ENCODE measurements at regions not wholly inside any gene's neighbourhood (a gene's known extent, or its start where the extent isn't known, plus 50 kb on each side); places are given as distances from the start of the nearest gene placed in this dataset.
"Not testable (repeated sequence)": the region's sequence is repeated elsewhere in the genome, so short reads cannot be mapped to it uniquely, and the experiment has no call there.

DNA sequence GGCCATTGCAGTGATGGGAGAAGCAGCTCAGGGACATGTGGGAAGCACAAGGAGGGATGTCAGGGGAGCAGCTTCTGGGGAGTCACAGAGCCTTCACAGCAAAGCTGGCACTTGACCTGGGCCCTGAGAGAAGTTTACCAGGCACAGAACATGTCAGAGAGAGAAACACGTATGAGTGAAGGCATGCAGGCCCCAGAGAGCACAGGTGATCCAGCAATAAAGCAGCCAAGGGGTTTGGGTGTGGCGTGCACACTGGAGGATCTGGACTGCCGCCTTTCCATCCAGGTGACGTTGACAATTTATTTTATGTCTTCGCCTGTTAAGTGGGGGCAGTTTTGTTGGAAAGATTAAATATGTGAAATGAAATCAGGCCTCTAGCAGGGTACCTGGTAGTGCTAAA lies 252.6 kb upstream of the COBL start:
- DNase-seq (ENCODE audit: low read depth, low spot score), result no peak

- DNase-seq (ENCODE audit: low read depth, low spot score), result no peak
Measured at GRCh38 chr7:51551070-51551469, 234.5 kb upstream of the COBL start.

DNA sequence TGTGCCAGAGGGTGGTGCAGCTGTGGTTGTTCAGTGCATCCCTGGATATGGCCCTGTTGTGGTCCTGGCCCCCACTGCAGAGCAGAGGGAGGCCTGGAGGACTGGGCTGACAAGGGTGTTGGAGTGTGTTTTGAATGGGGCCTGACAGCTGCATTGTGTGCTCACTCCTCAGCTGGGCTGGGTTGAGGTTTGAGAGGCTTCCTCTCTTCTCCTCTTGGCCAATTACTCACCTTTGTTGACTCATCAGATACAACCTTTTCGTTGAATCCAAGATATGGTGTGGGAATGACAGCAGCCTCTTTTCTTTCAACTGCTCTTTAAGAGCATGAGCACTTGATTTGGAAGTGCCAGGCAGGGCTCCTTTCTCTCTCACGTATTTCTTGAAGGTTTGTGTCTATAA lies 228.5 kb upstream of the COBL start:
- no peak for DNase-seq (ENCODE audit: low read depth, low spot score)

GRCh38 chr7:51543801-51544553 lies 227.4 kb upstream of the COBL start:
- no peak for DNase-seq (ENCODE audit: low read depth, low spot score)

DNA sequence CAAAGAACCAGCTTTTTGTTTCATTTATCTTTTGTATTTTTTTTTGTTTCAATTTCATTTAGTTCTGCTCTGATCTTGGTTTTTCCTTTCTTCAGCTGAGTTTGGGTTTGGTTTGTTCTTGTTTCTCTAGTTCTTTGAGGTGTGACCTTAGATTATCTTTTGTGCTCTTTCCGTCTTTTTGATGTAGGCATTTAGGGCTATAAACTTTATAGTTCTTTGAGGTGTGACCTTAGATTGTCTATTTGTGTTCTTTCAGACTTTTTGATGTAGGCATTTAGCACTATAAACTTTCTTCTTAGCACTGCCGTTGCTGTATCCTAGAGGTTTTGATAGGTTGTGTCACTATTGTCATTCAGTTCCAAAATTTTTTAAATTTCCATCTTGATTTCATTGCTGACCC lies 224.3 kb upstream of the COBL start:
- not testable (repeated sequence) for DNase-seq (ENCODE audit: low read depth, low spot score)

DNA sequence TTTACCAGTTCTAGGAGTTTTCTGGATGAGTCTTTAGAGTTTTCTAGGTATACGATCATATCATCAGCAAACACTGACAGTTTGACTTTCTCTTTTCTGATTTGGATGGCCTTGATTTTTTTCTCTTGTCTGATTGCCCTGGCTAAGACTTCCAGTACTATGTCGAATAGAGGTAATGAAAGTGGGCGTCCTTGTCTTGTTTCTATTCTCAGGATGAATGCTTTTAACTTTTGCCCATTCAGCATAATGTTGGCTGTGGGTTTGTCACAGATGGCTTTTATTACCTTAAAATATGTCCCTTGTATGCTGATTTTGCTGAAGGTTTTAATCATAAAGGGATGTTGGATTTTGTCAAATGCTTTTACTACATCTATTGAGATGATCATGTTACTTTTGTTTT lies 223.2 kb upstream of the COBL start:
- no peak for DNase-seq (ENCODE audit: low read depth, low spot score)

GRCh38 chr7:51528172-51528571 lies 211.6 kb upstream of the COBL start:
- DNase-seq (ENCODE audit: low read depth, low spot score), result no peak

DNA sequence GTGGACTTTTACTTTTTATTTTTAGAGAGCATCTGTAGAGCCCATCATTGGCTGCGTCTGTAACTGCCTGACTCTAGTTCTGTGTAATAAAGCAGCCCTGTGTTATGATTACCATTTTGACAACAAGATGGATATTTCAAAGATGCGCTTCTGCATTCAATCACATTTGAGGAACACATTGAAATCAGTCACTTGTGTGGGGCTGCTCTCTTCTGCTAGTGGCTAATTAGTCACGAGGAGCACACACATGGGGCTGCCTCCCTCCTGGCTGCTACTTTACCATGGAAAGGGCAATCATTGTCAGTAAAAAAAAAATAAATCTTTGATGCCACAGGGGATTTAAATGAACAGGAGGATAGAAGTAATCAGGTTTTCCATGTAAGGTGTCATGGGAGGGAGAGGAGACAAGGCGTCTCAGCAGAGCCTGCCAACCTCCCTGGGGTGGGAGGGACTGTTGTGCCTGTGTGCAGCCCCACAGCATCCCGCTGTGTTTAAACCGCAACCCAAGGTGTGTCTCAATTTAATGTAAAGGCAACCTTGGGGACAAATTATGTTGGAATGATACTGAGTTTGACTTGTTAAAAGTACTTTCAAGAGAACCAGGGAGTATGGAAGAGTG lies 205.2 kb upstream of the COBL start:
- DNase-seq (ENCODE audit: low read depth, low spot score), result no peak

DNA sequence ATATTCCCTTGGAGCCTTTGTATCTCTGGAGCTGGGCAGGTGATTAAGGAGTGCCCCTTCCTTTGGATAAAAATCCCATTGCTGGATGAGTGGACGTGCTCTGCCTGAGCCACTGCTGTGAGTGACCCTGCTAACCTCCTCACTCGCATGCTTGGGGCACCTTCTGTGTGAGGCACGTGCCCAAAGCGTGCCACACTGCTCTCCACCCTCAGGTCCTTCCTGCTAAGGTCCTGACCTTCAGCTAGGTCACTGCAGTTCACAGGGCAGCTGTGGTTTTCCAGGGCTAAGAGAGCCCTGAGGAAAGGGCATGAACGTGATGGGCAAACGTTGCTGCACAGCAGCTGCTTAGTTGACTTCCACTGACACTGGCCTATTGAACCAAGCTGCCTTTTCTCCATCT lies 204.4 kb upstream of the COBL start:
- DNase-seq (ENCODE audit: low read depth, low spot score), result no peak

- no peak for DNase-seq (ENCODE audit: low read depth, low spot score)
Measured at GRCh38 chr7:51518646-51519045, 202.0 kb upstream of the COBL start.

DNA sequence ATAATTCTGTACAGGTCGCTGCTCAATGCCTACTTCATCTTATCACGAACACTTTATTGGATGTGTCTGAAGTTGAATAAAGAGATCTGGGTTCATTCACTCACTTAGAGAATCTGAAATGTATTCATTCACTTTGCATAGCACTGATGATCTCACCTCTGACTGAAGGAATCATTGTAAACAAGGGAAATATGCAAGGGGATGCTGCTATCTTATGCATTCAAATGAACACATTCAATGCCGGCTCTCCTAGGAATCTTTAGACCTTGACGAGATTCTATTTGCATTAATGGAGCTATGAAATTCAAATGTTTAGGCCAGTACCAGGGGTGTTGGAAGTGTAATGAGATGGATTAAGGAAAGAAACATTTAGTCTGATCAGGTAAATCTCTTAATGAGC lies 200.6 kb upstream of the COBL start:
- DNase-seq (ENCODE audit: low read depth, low spot score), result no peak

DNA sequence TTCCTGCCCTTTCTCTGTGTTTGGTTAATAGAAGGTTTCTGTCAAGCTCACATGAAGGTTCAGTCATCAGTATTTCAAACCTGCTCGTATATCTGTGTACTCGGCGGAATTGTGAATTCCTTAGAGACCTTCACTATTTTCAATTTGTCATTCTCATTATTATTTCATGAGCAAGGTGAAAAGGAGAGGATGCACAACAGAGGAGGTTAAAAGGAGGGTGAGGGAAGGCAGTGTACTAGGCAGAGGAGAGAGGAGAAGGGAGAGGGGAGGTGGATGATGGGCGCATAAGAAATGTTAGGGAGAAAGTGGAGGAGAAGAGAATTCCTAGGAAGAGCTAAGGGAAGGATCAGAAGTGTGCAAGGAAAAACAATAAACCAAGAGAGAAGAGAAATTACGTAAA lies 185.0 kb upstream of the COBL start:
- DNase-seq (ENCODE audit: low read depth, low spot score), result no peak

- DNase-seq (ENCODE audit: low read depth, low spot score), result no peak
Measured at GRCh38 chr7:51482976-51483375, 166.4 kb upstream of the COBL start.

- no peak for DNase-seq (ENCODE audit: low read depth, low spot score)
Measured at GRCh38 chr7:51481421-51481820, 164.8 kb upstream of the COBL start.

GRCh38 chr7:51477819-51478218 lies 161.2 kb upstream of the COBL start:
- DNase-seq (ENCODE audit: low read depth, low spot score), result no peak

DNA sequence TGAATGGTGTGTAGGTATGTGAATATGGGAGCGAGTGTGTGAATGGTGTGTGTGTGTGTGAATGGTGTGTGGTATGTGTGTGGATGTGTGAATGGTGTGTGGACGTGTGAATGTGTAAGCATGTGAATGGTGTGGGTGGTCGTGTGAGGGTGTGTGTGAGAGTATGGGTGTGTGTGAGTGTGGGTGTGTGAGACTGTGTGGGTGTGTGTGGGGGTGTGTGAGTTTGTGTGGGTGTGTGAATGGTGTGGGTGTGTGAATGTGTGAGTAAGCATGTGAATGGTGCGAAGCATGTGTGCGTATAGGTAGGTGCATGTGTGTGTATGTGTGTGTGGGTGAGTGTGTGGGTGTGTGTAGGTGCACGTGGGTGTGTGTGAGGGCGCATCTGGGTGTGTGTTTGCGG lies 160.7 kb upstream of the COBL start:
- DNase-seq (ENCODE audit: low read depth, low spot score), result no peak

DNA sequence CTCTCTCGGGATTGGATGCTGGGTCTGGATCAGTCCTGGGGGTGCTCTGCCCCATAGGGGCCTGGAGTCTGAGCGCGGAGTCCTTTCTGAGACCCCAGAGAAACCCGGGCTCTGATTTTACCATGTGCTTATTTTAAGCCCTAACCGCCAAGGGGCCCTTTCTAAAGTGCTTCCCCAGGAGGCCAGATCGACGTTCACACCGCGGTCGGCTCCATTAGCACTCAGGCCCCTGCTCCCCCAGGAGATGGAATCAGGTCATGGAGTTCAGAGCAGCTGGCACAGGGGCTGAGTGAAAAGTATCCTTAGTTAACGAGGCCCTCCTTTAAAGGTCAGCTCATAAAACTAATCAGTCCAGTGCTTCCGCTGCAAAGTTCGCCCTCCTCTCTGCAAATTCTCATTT lies 159.4 kb upstream of the COBL start:
- no peak for DNase-seq (ENCODE audit: low read depth, low spot score)

- no peak for DNase-seq (ENCODE audit: low read depth, low spot score)
Measured at GRCh38 chr7:51472873-51473272, 156.3 kb upstream of the COBL start.

- no peak for DNase-seq (ENCODE audit: low read depth, low spot score)
Measured at GRCh38 chr7:51471981-51472296, 155.3 kb upstream of the COBL start.

- DNase-seq (ENCODE audit: low read depth, low spot score), result no peak
Measured at GRCh38 chr7:51471210-51471980, 154.8 kb upstream of the COBL start.

- DNase-seq (ENCODE audit: low read depth, low spot score), result no peak
Measured at GRCh38 chr7:51467384-51468017, 150.9 kb upstream of the COBL start.

DNA sequence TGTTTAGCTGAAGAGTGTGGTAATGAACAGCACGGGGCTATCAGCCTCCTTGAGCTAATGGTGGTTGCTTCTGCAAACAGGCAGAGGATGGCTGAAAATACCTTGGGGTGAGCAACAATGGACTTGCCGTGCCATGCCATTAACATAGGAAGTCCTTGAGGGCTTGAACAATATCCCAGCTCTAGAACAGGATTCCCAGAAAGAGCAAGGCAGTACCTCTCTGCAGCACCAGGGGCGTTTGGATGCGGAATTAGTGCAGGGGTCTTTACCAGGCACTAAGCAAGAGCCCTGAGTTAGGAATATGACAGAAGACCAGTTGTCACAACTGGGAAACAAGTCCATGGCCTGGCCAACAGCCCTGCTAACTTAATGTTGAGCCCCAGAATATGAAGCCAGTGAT lies 143.2 kb upstream of the COBL start:
- DNase-seq (ENCODE audit: low read depth, low spot score), result no peak
